Cerebellar cortex (tissue), 1 donor: ENCODE measurements at regions not wholly inside any gene's neighbourhood (a gene's known extent, or its start where the extent isn't known, plus 50 kb on each side); places are given as distances from the start of the nearest gene placed in this dataset.

Experiments
- DNase-seq: peaks from one replicate; pipeline ENCODE4 v3.0.0-alpha.2; 2015; ENCODE audit warnings: low spot score

DNA sequence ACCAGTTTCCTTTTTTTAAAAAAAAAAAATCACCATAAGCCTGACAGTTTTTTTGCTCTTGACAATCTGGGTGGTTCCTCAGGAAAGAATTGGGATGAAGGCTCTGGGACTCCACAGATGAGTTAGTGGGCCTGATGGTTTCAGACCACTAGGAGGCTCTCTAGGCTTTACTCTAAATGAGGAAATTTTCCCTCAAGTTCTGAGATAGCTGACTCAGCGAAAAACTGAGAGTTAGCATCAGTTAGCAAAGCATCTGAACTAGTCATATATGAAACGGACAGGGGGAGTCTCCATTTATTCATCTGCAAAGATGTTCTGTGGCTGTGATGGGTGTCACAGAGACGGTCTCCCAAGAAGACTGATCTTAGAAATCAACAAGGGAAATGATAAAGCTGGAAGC is 314.3 kb upstream of the OR4E1 start:
- DNase-seq, result peak; percentile 20

DNA sequence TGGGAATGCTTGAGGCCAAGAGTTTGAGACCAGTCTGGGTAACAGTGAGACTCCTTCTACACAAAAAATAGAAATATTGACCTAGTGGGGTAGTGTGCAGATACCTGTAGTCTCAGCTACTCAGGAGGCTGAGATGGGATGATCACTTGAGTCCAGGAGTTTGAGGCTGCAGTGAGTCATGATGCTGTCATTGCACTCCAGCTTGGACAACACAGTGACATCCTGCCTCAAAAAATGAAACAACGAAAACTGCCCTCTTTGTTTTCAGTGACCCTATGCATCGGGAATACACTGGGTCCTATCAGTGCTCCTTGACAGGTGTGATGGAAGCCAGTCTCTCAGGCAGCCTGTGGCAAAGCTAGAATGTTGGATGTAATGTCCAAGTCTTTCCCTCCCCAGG is 311.5 kb upstream of the OR4E1 start:
- no peak for DNase-seq

- DNase-seq, result no peak
Observed at GRCh38 chr14:21978999-21979314, 305.3 kb upstream of the OR4E1 start.

DNA sequence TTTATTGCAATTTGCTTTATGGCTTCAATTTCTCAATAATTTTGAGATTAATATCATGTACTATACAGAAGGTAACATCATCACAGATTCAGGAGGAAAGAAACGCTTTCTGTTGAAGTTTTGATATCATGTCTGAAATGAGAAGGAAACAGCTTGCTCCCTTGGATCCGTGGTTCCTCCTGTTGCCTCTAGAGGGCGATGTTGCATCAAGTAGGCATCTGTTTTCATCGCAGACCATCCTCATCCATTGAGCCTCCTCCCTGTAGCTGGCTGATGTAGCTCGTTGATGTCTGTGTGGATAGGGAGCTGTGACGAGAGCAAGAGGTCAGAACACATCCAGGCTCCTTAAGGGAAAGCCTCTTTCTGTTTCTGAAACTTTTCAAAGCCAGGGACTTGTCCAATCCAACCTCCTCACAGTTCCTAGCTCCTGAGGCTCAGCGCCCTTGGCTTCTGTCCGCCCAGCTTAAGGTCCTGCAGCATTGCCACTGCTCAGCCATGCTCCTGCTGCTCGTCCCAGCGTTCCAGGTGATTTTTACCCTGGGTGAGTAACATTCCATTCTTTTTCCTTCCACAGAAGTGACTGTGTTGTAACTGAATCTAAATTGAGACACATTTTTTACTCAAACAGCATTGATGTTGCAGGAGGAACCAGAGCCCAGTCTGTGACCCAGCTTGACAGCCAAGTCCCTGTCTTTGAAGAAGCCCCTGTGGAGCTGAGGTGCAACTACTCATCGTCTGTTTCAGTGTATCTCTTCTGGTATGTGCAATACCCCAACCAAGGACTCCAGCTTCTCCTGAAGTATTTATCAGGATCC is 304.8 kb upstream of the OR4E1 start:
- DNase-seq, result peak; percentile 17

DNA sequence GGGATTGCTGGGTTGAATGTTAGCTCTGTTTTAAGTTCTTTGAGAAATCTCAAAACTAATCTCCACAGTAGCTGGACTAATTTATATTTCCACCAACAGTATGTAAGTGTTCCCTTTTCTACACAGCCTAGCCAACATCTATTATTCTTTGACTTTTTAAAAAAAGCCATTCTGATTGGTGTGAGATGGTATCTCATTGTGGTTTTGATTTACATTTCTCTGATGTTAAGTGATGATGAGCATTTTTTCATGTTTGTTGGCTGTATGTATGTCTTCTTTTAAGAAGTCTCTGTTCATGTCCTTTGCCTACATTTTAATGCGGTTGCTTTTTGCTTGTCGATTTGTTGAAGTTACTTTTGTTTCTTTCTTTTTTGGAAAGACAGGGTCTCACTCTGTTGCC is 301.1 kb upstream of the OR4E1 start:
- no peak for DNase-seq

DNA sequence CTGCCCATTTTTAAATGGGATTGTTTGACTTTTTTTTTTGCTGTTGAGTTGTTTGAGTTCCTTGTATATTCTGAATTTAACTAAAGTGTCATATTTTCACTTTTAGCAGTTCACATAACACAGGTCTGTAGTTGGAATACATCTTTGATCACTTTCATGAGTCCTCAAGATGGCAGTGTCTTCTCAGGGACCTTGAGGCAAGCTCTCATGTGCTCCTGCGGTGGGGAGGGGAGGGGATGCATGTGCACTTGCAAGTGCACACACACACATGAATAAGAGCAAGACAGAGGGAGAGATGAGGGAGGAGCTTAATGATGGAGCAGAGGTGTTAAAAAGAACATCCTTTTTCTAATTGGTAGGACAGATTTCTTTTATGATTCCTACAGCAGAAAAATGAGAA is 291.4 kb upstream of the OR4E1 start:
- DNase-seq, result no peak

GRCh38 chr14:21964180-21964579 is 290.6 kb upstream of the OR4E1 start:
- no peak for DNase-seq

DNA sequence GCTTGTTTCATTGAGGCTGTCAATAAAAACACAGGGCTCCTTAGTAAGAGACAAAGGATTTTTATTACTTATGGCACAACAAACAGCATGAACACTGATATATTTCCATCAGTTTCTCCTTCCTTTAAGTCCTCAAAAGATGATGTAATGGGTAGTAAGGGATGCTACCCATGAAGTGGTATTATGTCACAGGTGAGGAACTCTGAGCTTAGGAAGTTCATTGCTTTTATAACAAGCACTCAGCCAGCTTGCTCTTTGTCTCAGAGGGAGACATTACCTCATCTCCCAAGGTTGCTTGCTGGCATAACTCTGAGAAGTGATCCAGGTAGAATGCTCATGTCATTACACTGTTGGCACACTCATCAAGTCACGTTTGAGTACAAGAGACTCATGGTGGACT is 287.0 kb upstream of the OR4E1 start:
- DNase-seq, result no peak

- DNase-seq, result no peak
Observed at GRCh38 chr14:21941885-21942284, 268.3 kb upstream of the OR4E1 start.

DNA sequence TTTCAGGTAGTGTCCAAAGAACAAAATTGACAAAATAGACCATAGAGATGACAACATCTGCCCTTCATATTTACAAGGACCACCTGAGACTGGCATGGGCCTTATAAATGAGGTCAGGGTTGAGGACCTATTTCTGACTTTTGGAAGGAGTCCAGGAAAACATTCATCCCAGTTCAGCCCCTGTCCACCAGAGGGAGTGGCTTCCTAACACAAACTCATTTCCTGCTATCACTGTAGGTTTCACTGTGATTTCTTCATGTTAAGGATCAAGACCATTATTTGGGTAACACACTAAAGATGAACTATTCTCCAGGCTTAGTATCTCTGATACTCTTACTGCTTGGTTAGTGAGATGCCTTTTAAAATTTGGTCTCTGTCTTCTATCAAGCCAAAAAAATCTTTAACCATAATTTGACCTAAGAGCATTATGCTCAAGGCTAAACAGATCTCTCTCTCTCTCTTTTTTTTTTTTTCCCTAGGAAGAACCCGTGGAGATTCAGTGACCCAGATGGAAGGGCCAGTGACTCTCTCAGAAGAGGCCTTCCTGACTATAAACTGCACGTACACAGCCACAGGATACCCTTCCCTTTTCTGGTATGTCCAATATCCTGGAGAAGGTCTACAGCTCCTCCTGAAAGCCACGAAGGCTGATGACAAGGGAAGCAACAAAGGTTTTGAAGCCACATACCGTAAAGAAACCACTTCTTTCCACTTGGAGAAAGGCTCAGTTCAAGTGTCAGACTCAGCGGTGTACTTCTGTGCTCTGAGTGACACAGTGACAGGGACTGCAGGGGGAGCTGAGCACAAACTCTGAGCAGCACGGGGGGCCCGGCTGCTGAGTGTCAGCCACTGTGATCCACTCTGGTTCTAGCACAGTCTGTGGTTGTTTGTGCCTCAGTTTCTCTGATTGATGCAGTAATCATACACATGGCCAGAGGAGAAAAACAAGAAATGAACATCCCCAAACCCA is 267.6 kb upstream of the OR4E1 start:
- DNase-seq, result peak; percentile 8

DNA sequence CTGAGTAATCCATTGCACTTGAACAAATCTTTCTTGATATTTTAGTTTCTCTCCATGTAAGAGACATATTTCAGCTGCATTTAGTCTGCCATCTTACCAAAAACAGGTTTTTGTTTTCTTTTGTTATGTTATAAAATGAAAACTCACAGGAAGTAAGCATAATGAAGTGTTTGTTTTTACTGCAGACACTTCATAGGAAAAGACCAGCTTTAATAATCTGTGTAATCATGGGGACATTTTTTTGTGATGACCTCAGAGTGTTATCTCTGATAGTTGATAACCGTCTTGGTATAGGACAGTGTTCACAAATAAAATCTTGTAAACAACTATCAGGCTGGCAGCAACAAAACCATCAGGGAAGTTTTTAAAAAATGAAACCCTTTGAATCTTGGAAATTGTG is 266.2 kb upstream of the OR4E1 start:
- no peak for DNase-seq

DNA sequence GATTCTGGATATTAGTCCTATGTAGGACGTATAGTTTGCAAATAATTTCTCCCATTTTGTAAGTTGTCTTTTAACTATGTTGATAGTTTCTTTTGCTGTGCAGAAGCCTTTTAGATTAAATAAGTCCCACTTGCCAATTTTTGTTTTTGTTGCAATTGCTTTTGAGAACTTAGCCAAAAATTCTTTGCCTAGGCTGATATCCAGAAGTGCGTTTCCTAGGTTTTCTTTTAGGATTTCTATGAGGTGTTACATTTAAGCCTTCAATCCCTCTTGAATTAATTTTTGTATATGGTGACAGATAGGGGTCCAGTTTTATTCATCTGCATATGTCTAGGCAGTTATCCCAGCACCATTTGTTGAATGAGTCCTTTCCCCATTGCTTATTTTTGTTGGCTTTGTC is 264.4 kb upstream of the OR4E1 start:
- no peak for DNase-seq

DNA sequence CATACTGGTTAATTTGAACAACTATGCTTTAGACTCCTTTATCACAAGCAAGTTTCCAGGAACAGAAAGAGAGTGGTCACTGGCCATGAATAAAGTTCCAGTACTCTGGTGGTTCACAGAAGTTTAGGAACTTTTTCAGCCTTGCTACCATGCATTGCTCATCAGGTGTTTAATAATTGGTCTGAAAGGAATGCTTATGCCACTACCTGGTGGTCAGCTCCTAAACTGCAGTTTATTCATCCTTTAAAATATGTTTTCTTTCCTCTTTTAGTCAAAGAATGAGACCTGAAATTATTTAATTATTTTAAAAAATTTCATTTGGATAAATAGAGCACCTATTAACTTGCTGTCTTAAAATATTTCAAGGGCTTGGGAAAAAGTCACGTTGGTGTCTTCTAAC is 260.1 kb upstream of the OR4E1 start:
- DNase-seq, result no peak

DNA sequence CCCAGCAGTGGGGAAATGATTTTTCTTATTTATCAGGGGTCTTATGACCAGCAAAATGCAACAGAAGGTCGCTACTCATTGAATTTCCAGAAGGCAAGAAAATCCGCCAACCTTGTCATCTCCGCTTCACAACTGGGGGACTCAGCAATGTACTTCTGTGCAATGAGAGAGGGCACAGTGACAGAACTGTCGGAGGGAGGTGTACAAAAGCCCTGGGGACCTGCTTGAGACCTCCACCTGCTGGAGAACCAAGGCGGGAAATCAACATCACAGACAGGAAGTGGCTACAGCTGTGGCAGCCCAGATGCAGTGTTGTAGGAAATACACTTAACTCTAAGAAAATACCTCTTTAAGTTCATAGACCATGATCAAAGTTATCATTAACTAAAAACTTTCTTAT is 250.9 kb upstream of the OR4E1 start:
- DNase-seq, result no peak

DNA sequence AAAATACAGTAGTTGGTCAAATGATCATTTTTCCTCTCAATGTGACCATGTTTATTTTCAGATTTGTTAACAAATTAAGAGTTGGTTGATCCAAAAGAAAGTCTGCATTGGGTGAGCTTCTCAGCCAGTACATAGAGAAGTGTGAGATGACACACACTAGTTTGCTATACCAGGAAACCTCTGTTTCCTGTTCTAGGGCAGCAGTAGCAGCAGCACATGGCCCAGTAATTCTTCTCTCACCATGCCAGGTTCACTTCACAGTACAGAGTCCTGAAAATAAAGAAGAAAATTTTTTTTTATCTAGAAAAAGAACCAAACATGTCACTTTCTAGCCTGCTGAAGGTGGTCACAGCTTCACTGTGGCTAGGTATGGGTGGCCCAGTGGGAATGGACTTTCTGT is 250.2 kb upstream of the OR4E1 start:
- DNase-seq, result no peak

GRCh38 chr14:21921453-21921852 is 247.8 kb upstream of the OR4E1 start:
- no peak for DNase-seq

GRCh38 chr14:21917699-21918436 is 244.2 kb upstream of the OR4E1 start:
- peak; percentile 36 for DNase-seq

DNA sequence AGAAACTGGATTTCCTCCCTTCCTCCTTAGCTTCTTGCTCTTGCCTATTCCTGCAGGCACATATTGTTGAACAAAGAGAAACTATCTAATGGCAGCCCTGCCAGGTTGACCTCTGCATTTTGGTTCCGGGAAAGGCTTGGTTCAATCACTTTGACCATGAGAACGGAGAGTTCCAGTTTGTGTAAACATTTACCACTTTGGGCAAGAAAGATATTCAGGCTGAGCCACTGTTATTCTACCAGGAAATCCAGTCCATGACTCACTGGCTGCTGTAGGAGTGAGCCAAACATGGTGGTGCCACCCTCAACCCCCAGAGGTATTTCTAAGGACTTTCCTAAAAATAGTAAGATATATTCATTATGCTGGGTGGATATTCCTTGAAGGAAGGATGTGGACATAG is 242.2 kb upstream of the OR4E1 start:
- no peak for DNase-seq

DNA sequence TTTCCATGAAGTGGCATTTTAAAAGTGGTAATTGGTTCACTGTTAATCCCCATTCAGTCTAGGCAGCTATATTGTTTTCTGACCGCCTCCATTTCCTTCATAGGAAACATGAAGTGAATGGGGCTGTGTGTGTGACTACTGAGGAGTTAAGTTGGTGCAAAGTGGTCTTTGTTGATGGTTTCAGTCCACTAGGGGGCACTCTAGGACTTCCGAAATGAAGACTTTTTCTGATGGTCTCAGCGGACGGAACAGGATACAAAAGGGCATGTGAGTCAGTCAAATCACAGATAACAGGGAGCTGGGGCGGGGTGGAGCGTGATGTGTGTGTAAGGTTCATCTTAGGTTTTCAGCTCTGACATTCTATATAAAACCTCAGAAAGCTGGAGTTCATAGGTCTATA is 240.1 kb upstream of the OR4E1 start:
- DNase-seq, result peak; percentile 44

DNA sequence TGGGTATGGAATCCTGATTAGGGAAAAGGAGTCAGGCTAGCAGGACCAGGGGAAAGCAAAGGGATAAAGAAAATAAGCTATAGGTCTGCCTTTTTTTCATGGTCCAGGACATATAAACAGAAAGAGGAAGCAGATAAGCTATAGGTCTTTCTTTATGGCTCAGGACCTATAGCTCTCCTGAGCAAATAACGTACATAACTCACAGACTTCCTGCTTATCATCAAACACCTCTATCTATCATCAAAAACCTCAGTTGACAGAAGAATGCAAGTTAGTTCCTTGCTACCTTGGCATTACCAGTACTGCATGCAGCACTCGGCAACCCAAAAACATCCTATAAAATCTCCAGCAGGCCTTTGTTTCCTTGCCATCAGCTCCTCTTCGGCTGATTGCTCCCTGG is 238.7 kb upstream of the OR4E1 start:
- no peak for DNase-seq

GRCh38 chr14:21911877-21912276 is 238.3 kb upstream of the OR4E1 start:
- DNase-seq, result no peak

DNA sequence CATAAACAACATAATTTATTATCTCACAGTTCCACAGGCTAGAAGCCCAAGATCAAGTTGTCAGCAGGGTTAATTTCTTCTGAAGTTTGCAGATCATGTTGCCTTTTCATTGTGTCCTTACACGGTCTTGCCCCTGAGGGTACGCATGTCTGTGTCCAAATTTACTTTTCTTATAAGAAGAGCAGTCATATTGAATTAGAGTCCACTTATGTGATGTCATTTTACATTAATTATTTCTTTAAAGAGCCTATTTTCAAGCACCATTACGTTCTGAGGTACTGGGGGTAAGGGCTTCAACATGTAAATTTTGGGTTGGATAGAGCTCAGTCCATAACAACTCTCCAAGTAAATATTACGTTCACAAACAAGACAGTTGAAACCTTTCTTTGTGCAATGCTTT is 236.6 kb upstream of the OR4E1 start:
- DNase-seq, result no peak
